GM12874 (cell line): ENCODE measurements at regions not wholly inside any gene's neighbourhood (a gene's known extent, or its start where the extent isn't known, plus 50 kb on each side); places are given as distances from the start of the nearest gene placed in this dataset.

ENCODE experiments used
- CTCF ChIP-seq: IDR thresholded peaks from 2 replicates; pipeline ENCODE4 v1.5.1; 2011; ENCODE audit warnings: low read depth, mild to moderate bottlenecking, control low read depth, low read length, moderate library complexity; ENCODE audit not compliant: insufficient read depth

GRCh38 chr18:40447820-40448219 lies 1507.2 kb upstream of the PIK3C3 start:
- TF ChIP-seq CTCF = no peak

- TF ChIP-seq CTCF = no peak
These were observed 1514.9 kb upstream of the PIK3C3 start for GRCh38 chr18:40440088-40440487.

- no peak for TF ChIP-seq CTCF
These were observed 1517.5 kb upstream of the PIK3C3 start for GRCh38 chr18:40437517-40437916.

GRCh38 chr18:40431071-40431985 lies 1523.7 kb upstream of the PIK3C3 start:
- no peak for TF ChIP-seq CTCF

GRCh38 chr18:40423291-40423690 lies 1531.7 kb upstream of the PIK3C3 start:
- TF ChIP-seq CTCF = no peak

- no peak for TF ChIP-seq CTCF
These were observed 1534.4 kb upstream of the PIK3C3 start for GRCh38 chr18:40420675-40421074.

GRCh38 chr18:40417501-40417900 lies 1537.5 kb upstream of the PIK3C3 start:
- TF ChIP-seq CTCF = no peak
